ENCODE measurements at regions not wholly inside any gene's neighbourhood (a gene's known extent, or its start where the extent isn't known, plus 50 kb on each side); places are given as distances from the start of the nearest gene placed in this dataset.
A peak's percentile ranks its signal among the peaks of the same experiment; 100 is the strongest.

DNA sequence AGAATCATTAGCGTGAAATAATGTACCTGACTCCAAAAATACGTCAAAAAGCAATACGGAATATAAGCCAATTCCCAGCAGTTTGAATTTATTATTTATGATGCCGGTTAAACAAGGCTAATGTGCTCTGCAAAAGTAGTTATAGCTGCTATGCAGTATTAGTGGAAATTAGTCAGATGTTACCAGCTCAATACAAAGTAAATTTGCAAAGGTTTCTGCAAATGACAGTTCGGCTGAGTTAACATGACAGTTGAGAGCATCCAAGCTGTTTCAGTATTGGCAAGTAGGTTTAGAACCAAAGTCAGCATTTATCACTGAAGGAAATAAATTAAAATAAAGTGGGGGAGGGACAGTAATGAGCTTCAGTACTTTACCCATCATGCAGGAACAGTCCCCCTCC is 1665.8 kb upstream of the FLRT2 start:
- ATAC-seq (ENCODE audit: insufficient read depth, low read depth), result no peak
- no peak overlapping the region for H3K27ac ChIP-seq (ENCODE audit: low read length)

DNA sequence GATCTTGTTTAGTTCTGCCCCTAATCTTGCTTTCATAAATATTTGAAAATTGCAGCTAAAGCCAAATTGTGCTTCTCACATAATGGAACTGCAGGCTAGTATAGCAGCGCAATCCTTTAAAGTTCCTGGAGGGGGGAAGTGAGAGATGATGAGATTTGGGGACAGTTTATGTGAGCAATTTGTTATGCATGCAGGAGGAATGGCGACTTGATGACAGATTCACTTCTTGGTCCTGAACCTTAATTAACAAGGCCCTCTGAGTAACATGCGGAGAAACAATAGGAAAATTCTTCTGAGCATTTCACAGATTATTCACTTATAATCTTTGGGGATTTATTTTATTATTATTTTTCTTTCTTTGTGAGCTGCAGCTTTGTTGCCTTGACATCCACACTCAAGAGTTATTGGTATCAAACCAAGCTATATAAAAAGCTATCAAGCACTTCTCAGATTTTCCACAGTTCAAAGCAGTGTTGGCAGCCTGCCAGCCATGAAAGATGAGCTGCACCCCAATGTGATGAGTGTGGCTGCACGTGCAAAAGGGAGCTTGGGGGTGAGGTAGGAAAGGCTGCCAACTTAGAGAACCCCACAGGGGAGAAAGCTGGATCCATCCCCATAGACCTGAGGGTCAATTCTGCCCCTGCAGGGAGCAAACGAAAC is 1662.2 kb upstream of the FLRT2 start:
- no peak overlapping the region for H3K9ac ChIP-seq (ENCODE audit: low read depth, low read length)
- no peak for TF ChIP-seq EZH2 (IDR thresholded peaks at IDR 0.05; ENCODE audit: borderline replicate concordance, low read depth, low read length, severe bottlenecking)
- TF ChIP-seq, protein P1, sequence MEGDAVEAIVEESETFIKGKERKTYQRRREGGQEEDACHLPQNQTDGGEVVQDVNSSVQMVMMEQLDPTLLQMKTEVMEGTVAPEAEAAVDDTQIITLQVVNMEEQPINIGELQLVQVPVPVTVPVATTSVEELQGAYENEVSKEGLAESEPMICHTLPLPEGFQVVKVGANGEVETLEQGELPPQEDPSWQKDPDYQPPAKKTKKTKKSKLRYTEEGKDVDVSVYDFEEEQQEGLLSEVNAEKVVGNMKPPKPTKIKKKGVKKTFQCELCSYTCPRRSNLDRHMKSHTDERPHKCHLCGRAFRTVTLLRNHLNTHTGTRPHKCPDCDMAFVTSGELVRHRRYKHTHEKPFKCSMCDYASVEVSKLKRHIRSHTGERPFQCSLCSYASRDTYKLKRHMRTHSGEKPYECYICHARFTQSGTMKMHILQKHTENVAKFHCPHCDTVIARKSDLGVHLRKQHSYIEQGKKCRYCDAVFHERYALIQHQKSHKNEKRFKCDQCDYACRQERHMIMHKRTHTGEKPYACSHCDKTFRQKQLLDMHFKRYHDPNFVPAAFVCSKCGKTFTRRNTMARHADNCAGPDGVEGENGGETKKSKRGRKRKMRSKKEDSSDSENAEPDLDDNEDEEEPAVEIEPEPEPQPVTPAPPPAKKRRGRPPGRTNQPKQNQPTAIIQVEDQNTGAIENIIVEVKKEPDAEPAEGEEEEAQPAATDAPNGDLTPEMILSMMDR (IDR thresholded peaks at IDR 0.05; ENCODE audit: borderline replicate concordance, extremely low read depth, low read length, poor library complexity, severe bottlenecking), result no peak
- no peaks in the 10 kb centered on the region for H3K79me2 ChIP-seq (ENCODE audit: insufficient read depth, low read length)
- ATAC-seq (ENCODE audit: insufficient read depth, low read depth), result no peak
- no peak overlapping the region for H2AFZ ChIP-seq (ENCODE audit: low read depth, low read length)
- DNase-seq, result no peak
- no peaks in the 10 kb centered on the region for H4K20me1 ChIP-seq (ENCODE audit: insufficient read depth, low read length)
- H3K27ac ChIP-seq (ENCODE audit: low read length), result no peak overlapping the region
- no peaks in the 10 kb centered on the region for H3K9me3 ChIP-seq (ENCODE audit: insufficient read depth, low read length, severe bottlenecking)
- H3K27me3 ChIP-seq (ENCODE audit: insufficient read depth, low read length, poor library complexity), result no peaks in the 10 kb centered on the region
- H3K4me1 ChIP-seq (ENCODE audit: insufficient read depth, low read length), result no peaks in the 10 kb centered on the region
- H3K36me3 ChIP-seq (ENCODE audit: insufficient read depth, low read length), result no peaks in the 10 kb centered on the region
- no peak overlapping the region for H3K4me2 ChIP-seq (ENCODE audit: insufficient read depth, low read length)
- no peak overlapping the region for H3K4me3 ChIP-seq (ENCODE audit: low read depth in 1 of 2, low read length in 2 of 2)

More for the DNA sequence above, 1665.8 kb upstream of the FLRT2 start:
- H3K4me3 ChIP-seq (ENCODE audit: low read depth in 1 of 2, low read length in 2 of 2), result no peak overlapping the region
- no peaks in the 10 kb centered on the region for H3K27me3 ChIP-seq (ENCODE audit: insufficient read depth, low read length, poor library complexity)
- H3K9ac ChIP-seq (ENCODE audit: low read depth, low read length), result no peak overlapping the region
- H3K4me2 ChIP-seq (ENCODE audit: insufficient read depth, low read length), result no peak overlapping the region
- no peaks in the 10 kb centered on the region for H3K79me2 ChIP-seq (ENCODE audit: insufficient read depth, low read length)
- no peaks in the 10 kb centered on the region for H3K4me1 ChIP-seq (ENCODE audit: insufficient read depth, low read length)
- DNase-seq, result no peak
- H3K9me3 ChIP-seq (ENCODE audit: insufficient read depth, low read length, severe bottlenecking), result no peaks in the 10 kb centered on the region
- H3K36me3 ChIP-seq (ENCODE audit: insufficient read depth, low read length), result no peaks in the 10 kb centered on the region
- no peak overlapping the region for H2AFZ ChIP-seq (ENCODE audit: low read depth, low read length)
- TF ChIP-seq, protein P1 (IDR thresholded peaks at IDR 0.05; ENCODE audit: borderline replicate concordance, extremely low read depth, low read length, poor library complexity, severe bottlenecking), result no peak
- TF ChIP-seq EZH2 (IDR thresholded peaks at IDR 0.05; ENCODE audit: borderline replicate concordance, low read depth, low read length, severe bottlenecking), result no peak
- no peaks in the 10 kb centered on the region for H4K20me1 ChIP-seq (ENCODE audit: insufficient read depth, low read length)

GRCh38 chr14:83870546-83871270 is 1659.2 kb upstream of the FLRT2 start:
- no peak overlapping the region for H2AFZ ChIP-seq (ENCODE audit: low read depth, low read length)
- DNase-seq, result no peak
- H3K9me3 ChIP-seq (ENCODE audit: insufficient read depth, low read length, severe bottlenecking), result no peaks in the 10 kb centered on the region
- H3K36me3 ChIP-seq (ENCODE audit: insufficient read depth, low read length), result no peaks in the 10 kb centered on the region
- H3K4me1 ChIP-seq (ENCODE audit: insufficient read depth, low read length), result no peaks in the 10 kb centered on the region
- no peak overlapping the region for H3K9ac ChIP-seq (ENCODE audit: low read depth, low read length)
- no peak for ATAC-seq (ENCODE audit: insufficient read depth, low read depth)
- no peak overlapping the region for H3K4me2 ChIP-seq (ENCODE audit: insufficient read depth, low read length)
- H3K79me2 ChIP-seq (ENCODE audit: insufficient read depth, low read length), result no peaks in the 10 kb centered on the region
- no peak overlapping the region for H3K27ac ChIP-seq (ENCODE audit: low read length)
- 0 out of 4 replicates have a peak overlapping the region, but pooled peaks of 1 of the 2 experiments have one; percentile 9 for H3K4me3 ChIP-seq (ENCODE audit: low read depth in 1 of 2, low read length in 2 of 2)
- no peaks in the 10 kb centered on the region for H3K27me3 ChIP-seq (ENCODE audit: insufficient read depth, low read length, poor library complexity)
- H4K20me1 ChIP-seq (ENCODE audit: insufficient read depth, low read length), result no peaks in the 10 kb centered on the region
- TF ChIP-seq, protein P1 (IDR thresholded peaks at IDR 0.05; ENCODE audit: borderline replicate concordance, extremely low read depth, low read length, poor library complexity, severe bottlenecking), result no peak
- TF ChIP-seq EZH2 (IDR thresholded peaks at IDR 0.05; ENCODE audit: borderline replicate concordance, low read depth, low read length, severe bottlenecking), result no peak

All from DND-41 (cell line).